PC-9 (cell line): ENCODE measurements at regions not wholly inside any gene's neighbourhood (a gene's known extent, or its start where the extent isn't known, plus 50 kb on each side); places are given as distances from the start of the nearest gene placed in this dataset.

Source experiments
- BruUV-seq: library from RNA; stranded (reverse); fragments of 400-500 nt; replicated peaks from 2 replicates; lab custom pipeline; 2021; lab: Mats Ljungman, UMichigan
- CTCF ChIA-PET: fragments of 300-600 bp; sonication (Branson Sonifier 250); formaldehyde crosslinking; loops from one replicate; lab custom pipeline; 2022; ENCODE audit warnings: antibody characterized with exemption; lab: Charles Lee
- POLR2A ChIA-PET: fragments of 300-600 bp; sonication (Branson Sonifier 250); formaldehyde crosslinking; loops from one replicate; lab custom pipeline; 2022; ENCODE audit warnings: antibody characterized with exemption; ENCODE audit not compliant: unreplicated experiment; lab: Charles Lee
- DNase-seq, 2 experiments: peaks; one replicate each; pipeline versions ENCODE4 v3.0.0 to v3.0.0-alpha.2; 2015 to 2022; ENCODE audit warnings: mixed read lengths in 1 of 2
- H2AFZ ChIP-seq: fragments of 200-600 bp; sonication (generic); 2 replicates; pipeline ENCODE4 v1.8.1; 2017; ENCODE audit warnings: antibody characterized with exemption
- H3F3A ChIP-seq: fragments of 200-600 bp; sonication (generic); 2 replicates; pipeline ENCODE4 v1.8.1; 2017; ENCODE audit warnings: antibody characterized with exemption, mild to moderate bottlenecking, low read depth; ENCODE audit not compliant: insufficient read depth
- H3K27ac ChIP-seq: fragments of 200-600 bp; sonication (generic); 2 replicates; pipeline ENCODE4 v1.6.1; 2016; ENCODE audit warnings: mixed run types
- H3K27me3 ChIP-seq: fragments of 200-600 bp; sonication (generic); 2 replicates; pipeline ENCODE4 v1.6.1; 2016; ENCODE audit warnings: low read depth, mixed run types; ENCODE audit not compliant: insufficient read depth
- H3K36me3 ChIP-seq: fragments of 200-600 bp; sonication (generic); 2 replicates; pipeline ENCODE4 v1.6.1; 2016; ENCODE audit warnings: low read depth, mixed run types
- H3K4me1 ChIP-seq: fragments of 200-600 bp; sonication (generic); replicated peaks from 2 replicates; pipeline ENCODE4 v1.6.1; 2016; ENCODE audit warnings: mixed run types; ENCODE audit not compliant: insufficient read depth
- H3K4me2 ChIP-seq: fragments of 200-600 bp; sonication (generic); 2 replicates; pipeline ENCODE4 v1.6.1; 2017; ENCODE audit warnings: mixed run types
- H3K4me3 ChIP-seq: fragments of 200-600 bp; sonication (generic); 2 replicates; pipeline ENCODE4 v1.6.1; 2016; ENCODE audit warnings: mixed run types
- H3K79me2 ChIP-seq: fragments of 200-600 bp; sonication (generic); 2 replicates; pipeline ENCODE4 v1.6.1; 2017; ENCODE audit warnings: low read depth, mixed run types
- H3K9me2 ChIP-seq: fragments of 200-600 bp; sonication (generic); 2 replicates; pipeline ENCODE4 v1.8.1; 2017; ENCODE audit warnings: mild to moderate bottlenecking; ENCODE audit not compliant: insufficient read depth
- H3K9me3 ChIP-seq: fragments of 200-600 bp; sonication (generic); 2 replicates; pipeline ENCODE4 v1.8.1; 2016; ENCODE audit warnings: low read depth; ENCODE audit not compliant: insufficient read depth
- H4K20me1 ChIP-seq: fragments of 200-600 bp; sonication (generic); 2 replicates; pipeline ENCODE4 v1.8.1; 2017; ENCODE audit not compliant: insufficient read depth
- EZH2 ChIP-seq: fragments of 200-600 bp; sonication (generic); IDR thresholded peaks from 2 replicates; pipeline ENCODE4 v1.8.0; 2017; ENCODE audit warnings: antibody characterized with exemption, low read depth
- intact Hi-C: fragments of 100-400 bp; cut with micrococcal nuclease; formaldehyde crosslinking; loops from one replicate; pipeline ENCODE4 v1.10.0; 2022; ENCODE audit not compliant: unreplicated experiment
- TF ChIP-seq, protein P1 (sequence below): fragments of 200-600 bp; sonication (generic); conservative IDR thresholded peaks from 2 replicates; pipeline ENCODE4 v1.6.1; 2017; ENCODE audit warnings: mixed run types, antibody characterized with exemption, mild to moderate bottlenecking, moderate library complexity

GRCh38 chr5:4857761-4858160, 282.4 kb upstream of the ADAMTS16 start:
- Histone ChIP-seq H3K79me2 (no peaks in the 10 kb centered on the region), H3F3A (no peaks in the 10 kb centered on the region), H2AFZ (no peak overlapping the region), H3K9me3 (no peaks in the 10 kb centered on the region), H3K36me3 (no peaks in the 10 kb centered on the region), H3K9me2 (no peaks in the 10 kb centered on the region; the same call in 1 of the 2 replicates), H3K27ac (no peak overlapping the region), H3K4me1 (no peaks in the 10 kb centered on the region), H3K4me2 (no peak overlapping the region), H4K20me1 (no peaks in the 10 kb centered on the region), H3K4me3 (no peak overlapping the region), H3K27me3 (peaks cover 12% of the 10 kb centered on the region; the same call in 1 of the 2 replicates)
- no TSS peak for BruUV-seq
- intact Hi-C loops, result no loop called here
- no peak for DNase-seq
- CTCF ChIA-PET, result no interaction called here
- POLR2A ChIA-PET, result no interaction called here
- no peak for TF ChIP-seq EZH2
- TF ChIP-seq, protein P1, sequence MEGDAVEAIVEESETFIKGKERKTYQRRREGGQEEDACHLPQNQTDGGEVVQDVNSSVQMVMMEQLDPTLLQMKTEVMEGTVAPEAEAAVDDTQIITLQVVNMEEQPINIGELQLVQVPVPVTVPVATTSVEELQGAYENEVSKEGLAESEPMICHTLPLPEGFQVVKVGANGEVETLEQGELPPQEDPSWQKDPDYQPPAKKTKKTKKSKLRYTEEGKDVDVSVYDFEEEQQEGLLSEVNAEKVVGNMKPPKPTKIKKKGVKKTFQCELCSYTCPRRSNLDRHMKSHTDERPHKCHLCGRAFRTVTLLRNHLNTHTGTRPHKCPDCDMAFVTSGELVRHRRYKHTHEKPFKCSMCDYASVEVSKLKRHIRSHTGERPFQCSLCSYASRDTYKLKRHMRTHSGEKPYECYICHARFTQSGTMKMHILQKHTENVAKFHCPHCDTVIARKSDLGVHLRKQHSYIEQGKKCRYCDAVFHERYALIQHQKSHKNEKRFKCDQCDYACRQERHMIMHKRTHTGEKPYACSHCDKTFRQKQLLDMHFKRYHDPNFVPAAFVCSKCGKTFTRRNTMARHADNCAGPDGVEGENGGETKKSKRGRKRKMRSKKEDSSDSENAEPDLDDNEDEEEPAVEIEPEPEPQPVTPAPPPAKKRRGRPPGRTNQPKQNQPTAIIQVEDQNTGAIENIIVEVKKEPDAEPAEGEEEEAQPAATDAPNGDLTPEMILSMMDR, result no peak

DNA sequence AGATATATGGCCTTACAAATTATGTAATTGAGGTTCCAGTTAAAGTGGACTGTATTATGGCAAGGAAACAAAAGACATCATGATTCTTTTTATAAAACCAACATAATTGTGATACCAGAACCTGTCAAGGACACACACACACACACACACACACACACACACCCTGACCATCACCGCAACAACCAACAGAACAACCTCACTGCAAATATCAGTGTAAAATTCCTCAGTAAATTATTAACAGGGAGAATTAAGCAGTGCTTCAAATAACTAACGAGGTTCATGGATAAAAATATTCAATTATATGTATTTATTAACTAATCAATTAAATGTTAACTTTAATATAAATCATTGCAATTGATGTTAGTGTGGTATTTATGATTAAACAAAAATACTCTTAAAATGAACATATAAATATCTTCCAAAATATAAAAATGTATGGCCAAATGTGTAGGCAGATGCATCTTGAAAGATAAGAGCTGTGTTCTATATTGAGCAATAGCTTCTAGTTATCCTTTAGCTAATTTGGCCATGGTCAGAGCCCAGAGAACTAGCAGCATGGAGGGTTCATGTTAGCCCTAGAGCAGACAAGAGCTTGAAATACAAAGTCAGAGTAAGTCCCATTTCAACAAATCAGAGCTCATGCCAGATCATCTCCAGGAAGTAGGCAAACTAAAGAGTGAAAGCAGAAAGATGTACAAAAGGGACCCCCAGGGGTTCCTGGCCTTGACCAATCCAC, 280.5 kb upstream of the ADAMTS16 start:
- H3K36me3 ChIP-seq, result no peaks in the 10 kb centered on the region
- no peaks in the 10 kb centered on the region for H3K4me1 ChIP-seq
- no peaks in the 10 kb centered on the region for H3K79me2 ChIP-seq
- H3K9me3 ChIP-seq, result no peaks in the 10 kb centered on the region
- H3K4me3 ChIP-seq, result no peak overlapping the region
- ChIA-PET CTCF (no interaction called here), POLR2A (no interaction called here)
- H3K27ac ChIP-seq, result no peak overlapping the region
- TF ChIP-seq, protein P1, result no peak
- no peak for TF ChIP-seq EZH2
- H3K9me2 ChIP-seq, result no peaks in the 10 kb centered on the region; the same call in 1 of the 2 replicates
- no peak for DNase-seq
- no peaks in the 10 kb centered on the region for H3F3A ChIP-seq
- no peak overlapping the region for H2AFZ ChIP-seq
- peaks cover 12% of the 10 kb centered on the region; the same call in 1 of the 2 replicates for H3K27me3 ChIP-seq
- intact Hi-C loops, result no loop called here
- no TSS peak for BruUV-seq
- H3K4me2 ChIP-seq, result no peak overlapping the region
- H4K20me1 ChIP-seq, result no peaks in the 10 kb centered on the region

DNA sequence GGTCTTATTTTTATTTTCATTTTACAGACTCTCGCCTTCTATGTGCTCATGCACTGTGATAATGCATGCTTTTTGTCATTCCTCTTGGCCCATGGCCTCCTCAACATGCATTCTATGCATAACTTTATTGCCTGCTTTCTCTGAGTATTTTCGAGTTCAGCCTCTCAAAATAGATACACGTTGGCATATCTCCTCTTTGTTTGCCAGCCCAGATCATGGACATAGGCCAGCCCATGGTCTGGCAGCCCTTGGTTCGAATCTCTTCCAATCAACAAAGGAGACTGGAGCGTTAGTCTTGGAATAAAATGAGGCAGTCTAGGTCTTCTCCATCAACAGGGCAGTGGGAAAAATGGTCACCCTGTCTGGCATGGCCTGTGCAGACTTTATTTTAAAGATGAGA, 279.5 kb upstream of the ADAMTS16 start:
- Histone ChIP-seq H3K27me3 (peaks cover 12% of the 10 kb centered on the region; the same call in 1 of the 2 replicates), H4K20me1 (no peaks in the 10 kb centered on the region), H3K9me2 (no peaks in the 10 kb centered on the region; the same call in 1 of the 2 replicates), H3K79me2 (no peaks in the 10 kb centered on the region), H3K4me1 (no peaks in the 10 kb centered on the region), H3K36me3 (no peaks in the 10 kb centered on the region), H3K4me2 (no peak overlapping the region), H3K27ac (no peak overlapping the region), H3K9me3 (peaks cover 2% of the 10 kb centered on the region; the same call in 1 of the 2 replicates), H3K4me3 (no peak overlapping the region), H3F3A (no peaks in the 10 kb centered on the region), H2AFZ (no peak overlapping the region)
- CTCF ChIA-PET, result no interaction called here
- DNase-seq, result no peak
- TF ChIP-seq, protein P1, result no peak
- no peak for TF ChIP-seq EZH2
- intact Hi-C loops, result no loop called here
- no TSS peak for BruUV-seq
- POLR2A ChIA-PET, result no interaction called here
